Fibroblast of skin of scalp (primary cell): ENCODE measurements at regions not wholly inside any gene's neighbourhood (a gene's known extent, or its start where the extent isn't known, plus 50 kb on each side); places are given as distances from the start of the nearest gene placed in this dataset.

ENCODE experiments used
- DNase-seq: peaks from one replicate; pipeline ENCODE4 v3.0.0-alpha.2; 2013

DNA sequence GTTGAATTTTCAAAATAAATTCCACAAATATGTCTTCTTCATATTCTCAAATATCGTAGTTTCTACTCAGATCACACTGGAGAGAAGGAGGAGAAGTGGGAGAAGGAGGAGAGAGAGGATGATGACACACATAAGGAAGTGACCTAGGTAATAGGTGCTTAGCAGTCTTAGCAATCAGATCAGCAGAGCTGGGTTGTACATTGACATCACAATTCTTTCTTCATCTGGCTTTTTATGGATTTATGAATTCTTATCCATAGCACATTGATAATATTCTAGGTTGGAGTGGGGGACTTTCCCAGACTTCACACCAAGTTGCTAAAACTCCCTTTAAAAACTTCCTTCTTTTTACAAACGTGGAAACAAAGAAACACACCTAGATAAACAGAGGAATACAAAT, 86.9 kb downstream of the FGF9 start:
- no peak for DNase-seq

DNA sequence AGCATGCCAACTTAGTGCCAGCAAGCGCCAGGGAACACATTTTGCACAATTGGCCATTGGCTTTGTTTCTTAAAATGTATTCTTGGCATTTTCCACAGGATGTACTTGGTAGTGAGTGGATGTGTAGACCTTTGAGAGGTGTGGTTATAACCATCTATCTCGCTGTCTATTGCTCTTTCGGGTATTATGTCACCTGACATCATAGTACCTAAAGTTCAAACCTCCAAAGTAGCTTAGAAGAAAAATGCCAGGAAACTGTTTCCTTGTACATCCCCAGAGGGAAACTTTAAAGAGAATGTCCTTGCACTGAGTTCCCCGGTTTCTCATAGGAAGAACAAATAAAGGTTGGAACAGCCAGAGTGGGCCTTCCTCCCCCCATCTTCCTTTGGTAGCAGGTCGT, 87.6 kb downstream of the FGF9 start:
- DNase-seq: no peak

DNA sequence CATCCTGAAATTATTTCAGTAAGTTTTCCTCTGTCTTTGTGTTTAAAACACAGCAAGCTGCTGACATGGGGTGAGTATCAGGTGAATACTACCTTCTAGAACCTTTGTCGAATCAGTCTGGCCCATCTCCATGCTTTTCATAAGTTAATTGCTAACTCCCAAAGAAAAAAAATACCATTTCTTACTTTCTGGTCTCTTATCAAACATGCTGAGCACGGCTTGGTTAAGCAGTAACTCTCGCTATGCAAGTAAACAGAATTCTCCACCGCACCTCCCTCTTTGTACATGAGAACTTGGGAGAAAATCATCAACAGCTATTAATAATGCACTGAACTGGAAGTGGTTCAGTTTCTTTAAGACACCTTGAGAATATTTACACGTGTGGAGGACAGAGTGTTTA, 88.6 kb downstream of the FGF9 start:
- DNase-seq: no peak

DNA sequence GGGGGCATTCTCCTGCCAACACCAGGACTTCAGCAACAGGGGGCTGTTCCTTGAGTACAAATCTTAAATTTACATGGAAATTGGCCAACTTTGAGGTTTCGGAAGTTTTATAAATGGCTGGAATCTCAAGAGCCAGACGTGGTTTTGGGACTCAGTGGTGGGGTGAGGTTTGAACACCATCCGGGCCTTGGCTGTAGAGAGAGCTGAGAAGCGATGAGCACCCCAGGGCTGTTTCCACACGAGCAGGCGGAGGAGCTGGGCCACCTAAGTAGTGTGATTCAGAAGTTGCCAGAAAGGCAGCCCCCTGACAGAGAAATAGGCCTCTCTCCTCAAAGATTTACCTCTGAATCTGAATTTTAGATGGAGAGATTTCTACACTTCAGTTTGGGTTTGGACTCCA, 89.0 kb downstream of the FGF9 start:
- DNase-seq: no peak

GRCh38 chr13:21761770-21762169, 90.9 kb downstream of the FGF9 start:
- no peak for DNase-seq

DNA sequence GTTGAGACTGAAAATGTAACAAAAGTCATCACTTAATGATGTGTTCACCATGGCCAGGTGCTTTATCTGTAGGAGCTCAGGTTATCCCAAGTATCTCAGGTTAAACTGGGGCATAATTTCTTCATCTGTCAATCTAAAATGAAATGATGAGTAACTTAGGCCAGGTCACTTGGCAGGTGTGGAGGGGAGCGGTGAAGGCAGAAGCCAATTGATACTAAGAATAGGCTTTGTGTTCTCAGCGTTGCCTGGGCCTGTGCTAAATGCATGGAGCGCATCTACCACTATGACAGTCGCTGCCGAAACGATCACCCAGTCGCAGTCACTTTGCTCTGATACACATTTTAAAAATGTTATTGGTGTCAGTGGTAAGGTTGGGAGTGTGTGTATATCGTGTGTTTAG, 91.6 kb downstream of the FGF9 start:
- DNase-seq: no peak

- DNase-seq: no peak
Observed at GRCh38 chr13:21767032-21767431, 96.2 kb downstream of the FGF9 start.

DNA sequence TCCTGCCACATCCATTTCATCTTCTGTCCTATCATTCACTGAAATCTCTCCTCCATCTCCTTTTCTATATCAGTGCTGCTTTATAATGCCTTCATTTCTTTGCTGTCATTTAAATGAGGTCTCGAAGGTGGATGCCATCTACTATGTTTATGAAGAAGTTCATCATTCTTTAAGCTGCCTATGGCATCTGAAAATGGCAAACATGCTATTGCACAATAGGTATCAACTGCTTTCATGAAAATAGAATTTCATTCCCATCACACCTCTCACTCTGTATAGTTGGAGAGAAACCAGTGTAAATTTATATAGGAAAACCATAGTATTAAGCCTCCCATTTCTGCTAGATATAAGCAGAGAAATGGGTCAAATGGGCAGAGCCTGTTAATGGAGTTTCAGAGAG, 100.2 kb downstream of the FGF9 start:
- DNase-seq: no peak

- DNase-seq: no peak
Observed at GRCh38 chr13:21777166-21777565, 106.3 kb downstream of the FGF9 start.

DNA sequence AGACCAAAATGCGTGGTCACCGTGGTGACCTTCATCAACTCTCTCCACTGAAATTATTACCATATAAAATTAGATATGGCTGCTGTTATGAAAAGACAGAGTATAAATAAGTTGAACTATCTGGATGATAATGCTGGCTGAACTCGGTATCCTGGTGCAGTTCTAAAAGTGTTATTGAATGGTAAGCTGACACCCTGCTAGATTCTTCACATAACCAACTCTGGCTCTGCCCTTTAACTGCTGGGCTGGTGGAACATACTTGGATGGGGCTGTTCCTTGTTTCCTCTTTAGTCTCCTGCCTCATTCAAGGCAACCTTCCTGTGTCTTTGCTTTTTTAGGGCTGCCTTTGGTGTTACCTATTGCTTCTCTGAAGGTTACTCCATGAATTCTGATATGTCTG, 106.9 kb downstream of the FGF9 start:
- DNase-seq: no peak

DNA sequence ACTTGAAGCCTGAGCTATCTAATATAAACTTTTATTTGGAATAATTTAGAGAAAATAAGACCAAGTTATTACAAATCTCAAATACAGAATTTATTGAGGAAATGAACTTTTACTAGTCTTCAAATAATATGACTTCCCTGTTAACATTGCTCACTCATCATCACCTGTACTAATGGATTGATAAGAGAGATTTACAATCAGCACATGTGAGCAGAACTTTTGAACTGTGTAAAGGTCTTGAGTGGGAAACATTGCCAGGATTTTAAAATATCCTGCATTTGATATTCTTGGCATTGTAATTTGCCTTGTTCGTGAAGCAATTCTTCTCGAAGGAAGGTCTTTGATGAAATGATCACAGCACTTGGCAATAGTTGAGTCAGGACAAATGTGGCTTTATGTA, 111.9 kb downstream of the FGF9 start:
- DNase-seq: no peak

DNA sequence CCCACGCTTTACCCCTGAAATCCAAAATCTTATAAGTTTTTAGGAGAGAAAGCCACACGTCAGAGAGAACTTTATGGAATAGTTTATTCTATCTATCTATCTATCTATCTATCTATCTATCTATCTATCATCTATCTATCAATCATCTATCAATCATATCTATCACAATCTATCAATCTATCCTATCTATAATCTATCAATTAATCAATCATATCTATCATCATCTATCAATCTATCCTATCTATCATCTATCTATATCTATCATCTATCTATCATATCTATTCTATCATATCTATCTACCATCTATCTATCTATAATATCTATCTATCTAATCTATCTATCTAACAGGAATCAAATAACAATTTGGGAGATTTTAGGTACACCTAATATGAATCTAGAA, 115.1 kb downstream of the FGF9 start:
- no peak for DNase-seq

GRCh38 chr13:21796066-21796465, 125.2 kb downstream of the FGF9 start:
- DNase-seq: no peak

DNA sequence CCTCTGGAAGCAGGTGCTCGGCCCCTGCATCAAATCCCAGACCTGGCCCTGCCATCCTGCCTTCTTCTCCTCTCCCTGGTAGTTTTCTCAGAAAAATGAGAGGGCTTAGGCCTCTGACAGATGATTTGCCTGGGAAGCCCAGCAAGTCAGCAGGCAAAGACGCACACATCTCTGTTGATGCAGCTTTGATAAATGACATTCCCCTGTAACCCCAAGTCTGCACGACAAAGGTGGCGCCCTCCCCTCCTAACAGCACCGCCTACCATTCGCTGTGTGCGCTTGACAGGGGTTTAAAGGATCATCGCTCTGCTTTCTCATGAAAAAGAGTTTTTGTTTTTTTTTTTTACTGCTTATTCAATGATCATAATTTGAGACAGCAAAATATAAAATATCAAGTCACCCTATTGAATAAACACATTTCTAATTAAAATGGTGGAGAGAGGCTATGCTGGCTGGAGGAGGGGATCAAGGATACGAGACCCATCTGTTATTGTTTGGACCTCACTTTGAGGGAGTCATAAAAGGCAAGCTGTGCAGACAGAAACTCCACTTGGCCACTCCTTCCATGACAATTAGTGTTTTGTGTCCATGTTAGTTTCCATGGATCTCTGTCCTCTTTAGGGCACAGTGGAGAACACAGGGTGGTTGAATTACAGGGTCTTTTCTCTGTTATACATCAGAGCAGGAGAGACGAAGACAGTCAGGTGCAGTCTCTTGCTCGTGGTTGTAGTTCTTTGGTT, 126.1 kb downstream of the FGF9 start:
- no peak for DNase-seq

GRCh38 chr13:21797736-21798135, 126.9 kb downstream of the FGF9 start:
- DNase-seq: no peak

GRCh38 chr13:21798181-21798580, 127.3 kb downstream of the FGF9 start:
- DNase-seq: no peak

GRCh38 chr13:21799671-21800070, 128.8 kb downstream of the FGF9 start:
- no peak for DNase-seq

- no peak for DNase-seq
Observed at GRCh38 chr13:21800837-21801616, 130.2 kb downstream of the FGF9 start.

DNA sequence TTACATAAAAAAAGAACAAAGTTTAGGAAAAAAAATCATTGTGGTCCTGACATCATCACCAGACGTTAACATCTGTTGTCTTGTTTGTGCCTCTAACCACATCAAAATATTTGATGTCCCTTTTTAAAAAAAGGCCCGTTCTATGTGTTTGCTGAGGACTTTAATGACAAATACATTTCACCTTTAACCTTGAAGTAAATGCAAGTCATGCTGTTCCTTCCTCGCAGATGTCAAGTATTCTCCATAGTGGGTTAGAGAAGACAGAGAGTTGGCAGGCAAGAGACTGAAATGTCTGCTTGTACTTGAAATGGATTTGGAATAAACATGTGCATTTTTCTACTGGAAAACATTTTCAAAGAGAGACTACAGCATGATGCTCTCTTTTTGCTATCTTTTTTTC, 134.9 kb downstream of the FGF9 start:
- no peak for DNase-seq

DNA sequence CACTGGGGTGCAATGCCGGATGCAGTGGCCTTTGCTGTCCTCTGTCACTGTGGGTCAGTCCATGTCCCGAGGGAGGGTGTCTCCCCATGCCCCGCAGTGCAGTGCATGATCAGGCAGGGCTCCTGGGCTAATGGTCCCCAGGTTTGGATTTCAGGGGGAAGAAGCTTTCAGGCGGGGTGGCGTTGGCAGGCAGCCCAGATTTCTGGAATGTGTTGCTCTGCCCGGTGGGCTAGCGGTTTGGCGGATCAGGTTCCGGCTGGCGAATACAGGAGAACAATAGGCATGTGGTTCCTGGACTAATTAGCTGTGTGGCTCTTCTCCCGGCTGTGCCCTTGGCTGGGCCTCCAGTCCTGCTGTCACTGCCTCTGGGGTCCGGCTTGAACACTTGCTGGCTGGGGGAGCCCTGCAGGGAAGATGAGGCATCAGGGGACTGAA, 141.3 kb downstream of the FGF9 start:
- DNase-seq: no peak

- no peak for DNase-seq
Observed at GRCh38 chr13:21813110-21813509, 142.2 kb downstream of the FGF9 start.

DNA sequence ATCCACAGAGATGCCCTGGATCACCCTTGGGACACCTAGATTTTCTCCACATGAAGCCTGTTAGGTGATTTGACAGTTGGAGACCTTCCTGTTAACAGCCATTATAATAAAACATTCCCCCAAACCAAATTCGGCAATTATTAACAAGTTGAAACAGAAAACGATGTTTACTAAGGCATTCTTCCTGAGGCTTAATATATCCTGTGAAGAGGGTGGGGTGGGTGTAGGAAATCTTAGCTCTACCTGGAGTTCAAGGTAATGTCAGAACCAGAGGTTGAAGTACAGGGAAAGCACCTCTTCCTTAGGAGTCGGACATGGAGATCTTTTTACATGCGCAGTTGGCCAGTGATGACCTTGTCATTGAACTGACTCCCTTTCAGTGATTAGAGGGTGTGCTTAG, 143.0 kb downstream of the FGF9 start:
- DNase-seq: no peak

DNA sequence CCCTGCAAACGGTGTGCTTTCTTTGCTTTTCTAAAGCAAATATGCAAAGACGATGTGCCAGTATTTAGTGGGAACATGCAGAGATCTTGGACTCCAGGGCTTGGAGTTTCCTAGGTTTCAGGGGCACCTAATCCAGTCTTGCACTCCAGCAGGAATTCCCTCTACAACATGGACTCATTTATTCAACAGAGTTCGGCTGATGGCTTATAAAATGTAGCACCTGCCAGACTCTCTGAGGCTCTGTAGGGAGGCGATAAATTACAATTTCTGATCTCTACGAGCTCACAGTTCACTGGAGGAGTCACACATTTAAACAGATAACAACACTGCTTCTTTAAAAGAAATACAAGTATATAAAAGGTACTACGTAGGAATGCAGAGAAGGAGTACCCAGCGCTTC, 143.7 kb downstream of the FGF9 start:
- no peak for DNase-seq

DNA sequence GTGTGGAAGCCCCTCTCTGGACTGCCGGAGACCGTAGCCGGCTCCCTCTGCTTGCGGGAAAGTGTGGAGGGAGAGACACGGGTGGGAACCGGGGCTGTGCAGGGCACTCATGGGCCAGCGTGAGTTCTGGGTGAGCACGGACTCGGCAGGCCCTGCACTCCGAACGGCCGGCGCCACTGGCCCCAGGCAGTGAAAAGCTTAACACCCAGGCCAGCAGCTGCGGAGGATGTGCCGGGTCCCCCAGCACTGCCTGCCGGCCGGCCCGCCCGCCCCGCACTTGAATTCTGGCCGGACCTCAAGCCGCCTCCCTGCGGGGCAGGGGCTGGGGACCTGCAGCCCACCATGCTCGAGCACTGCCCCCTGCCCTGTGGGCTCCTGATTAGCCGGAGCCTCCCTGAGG, 147.0 kb downstream of the FGF9 start:
- DNase-seq: no peak
